T-helper 17 cell (primary cell): ENCODE measurements at regions not wholly inside any gene's neighbourhood (a gene's known extent, or its start where the extent isn't known, plus 50 kb on each side); places are given as distances from the start of the nearest gene placed in this dataset.
"Not testable (repeated sequence)": the region's sequence is repeated elsewhere in the genome, so short reads cannot be mapped to it uniquely, and the experiment has no call there.

ENCODE experiments used
- ATAC-seq: fragments of 150-1000 bp; cut with Tn5 transposase; 2 replicates; pipeline ENCODE4 v1.10.0; 2021; ENCODE audit warnings: mild to moderate bottlenecking, moderate library complexity
- DNase-seq, 3 donors: peaks; one replicate each; pipeline versions ENCODE4 v3.0.0 to v3.0.0-alpha.2; 2020 to 2021
- H3K9me3 ChIP-seq: one replicate; pipeline ENCODE4 v1.7.0; 2013; ENCODE audit warnings: low read length, mild to moderate bottlenecking; ENCODE audit not compliant: control insufficient read depth, poor library complexity, severe bottlenecking
- H3K27ac Mint-ChIP-seq: one replicate; pipeline ENCODE4 v1.8.0; 2022; ENCODE audit warnings: mild to moderate bottlenecking, moderate library complexity, mixed read lengths
- H3K27me3 Mint-ChIP-seq: one replicate; pipeline ENCODE4 v1.8.0; 2022; ENCODE audit warnings: mixed read lengths
- H3K36me3 Mint-ChIP-seq: one replicate; pipeline ENCODE4 v1.8.0; 2022; ENCODE audit warnings: low read depth, mixed read lengths
- H3K4me1 Mint-ChIP-seq: one replicate; pipeline ENCODE4 v1.8.0; 2022; ENCODE audit warnings: mild to moderate bottlenecking, mixed read lengths
- H3K4me3 Mint-ChIP-seq: one replicate; pipeline ENCODE4 v1.8.0; 2022; ENCODE audit warnings: mild to moderate bottlenecking, moderate library complexity, mixed read lengths

- Mint-ChIP-seq H3K4me3 (no peak overlapping the region), H3K27me3 (no peaks in the 10 kb centered on the region), H3K4me1 (no peaks in the 10 kb centered on the region), H3K36me3 (no peaks in the 10 kb centered on the region), H3K27ac (no peak overlapping the region)
- peaks cover 3% of the 10 kb centered on the region for H3K9me3 ChIP-seq
- DNase-seq (no peak), ATAC-seq (no peak)
Observed at GRCh38 chr13:81283062-81283461, 942.1 kb upstream of the SPRY2 start.

- no peak overlapping the region for H3K4me3 Mint-ChIP-seq
- no peaks in the 10 kb centered on the region for H3K27me3 Mint-ChIP-seq
- H3K4me1 Mint-ChIP-seq = no peaks in the 10 kb centered on the region
- no peaks in the 10 kb centered on the region for H3K9me3 ChIP-seq
- ATAC-seq (no peak), DNase-seq (no peak)
- no peak overlapping the region for H3K27ac Mint-ChIP-seq
- H3K36me3 Mint-ChIP-seq = no peaks in the 10 kb centered on the region
Observed at GRCh38 chr13:81275666-81276258, 934.8 kb upstream of the SPRY2 start.

- no peak overlapping the region for H3K4me3 Mint-ChIP-seq
- no peak overlapping the region for H3K27ac Mint-ChIP-seq
- ATAC-seq (no peak), DNase-seq (no peak)
- H3K36me3 Mint-ChIP-seq = no peaks in the 10 kb centered on the region
- H3K4me1 Mint-ChIP-seq = no peaks in the 10 kb centered on the region
- no peaks in the 10 kb centered on the region for H3K27me3 Mint-ChIP-seq
- H3K9me3 ChIP-seq = no peaks in the 10 kb centered on the region
Observed at GRCh38 chr13:81247711-81248110, 906.8 kb upstream of the SPRY2 start.

GRCh38 chr13:81246556-81246955 is 905.6 kb upstream of the SPRY2 start:
- Mint-ChIP-seq H3K36me3 (no peaks in the 10 kb centered on the region), H3K4me1 (no peaks in the 10 kb centered on the region), H3K27ac (no peak overlapping the region), H3K4me3 (no peak overlapping the region), H3K27me3 (no peaks in the 10 kb centered on the region)
- DNase-seq (no peak), ATAC-seq (no peak)
- no peaks in the 10 kb centered on the region for H3K9me3 ChIP-seq

GRCh38 chr13:81244011-81244410 is 903.1 kb upstream of the SPRY2 start:
- H3K9me3 ChIP-seq = no peaks in the 10 kb centered on the region
- no peaks in the 10 kb centered on the region for H3K4me1 Mint-ChIP-seq
- no peaks in the 10 kb centered on the region for H3K36me3 Mint-ChIP-seq
- H3K27me3 Mint-ChIP-seq = no peaks in the 10 kb centered on the region
- ATAC-seq (no peak), DNase-seq (no peak)
- H3K27ac Mint-ChIP-seq = no peak overlapping the region
- no peak overlapping the region for H3K4me3 Mint-ChIP-seq

- Mint-ChIP-seq H3K27me3 (no peaks in the 10 kb centered on the region), H3K4me1 (no peaks in the 10 kb centered on the region), H3K27ac (no peak overlapping the region), H3K36me3 (no peaks in the 10 kb centered on the region), H3K4me3 (no peak overlapping the region)
- H3K9me3 ChIP-seq = no peaks in the 10 kb centered on the region
- DNase-seq (no peak), ATAC-seq (no peak)
Observed at GRCh38 chr13:81230386-81230785, 889.5 kb upstream of the SPRY2 start.

- not testable (repeated sequence) for H3K4me1 Mint-ChIP-seq, H3K36me3 Mint-ChIP-seq, ATAC-seq, DNase-seq, H3K9me3 ChIP-seq, H3K27me3 Mint-ChIP-seq, H3K27ac Mint-ChIP-seq, H3K4me3 Mint-ChIP-seq
Observed at GRCh38 chr13:81226830-81227229, 885.9 kb upstream of the SPRY2 start.

GRCh38 chr13:81224209-81224833 is 883.4 kb upstream of the SPRY2 start:
- no peak for ATAC-seq
- Mint-ChIP-seq H3K36me3 (no peaks in the 10 kb centered on the region), H3K27me3 (no peaks in the 10 kb centered on the region), H3K4me3 (no peak overlapping the region), H3K27ac (no peak overlapping the region), H3K4me1 (no peaks in the 10 kb centered on the region)
- no peak for DNase-seq
- H3K9me3 ChIP-seq = no peaks in the 10 kb centered on the region

- Mint-ChIP-seq H3K27ac (no peak overlapping the region), H3K27me3 (no peaks in the 10 kb centered on the region), H3K36me3 (no peaks in the 10 kb centered on the region), H3K4me1 (no peaks in the 10 kb centered on the region), H3K4me3 (no peak overlapping the region)
- DNase-seq (no peak), ATAC-seq (no peak)
- H3K9me3 ChIP-seq = no peaks in the 10 kb centered on the region
Observed at GRCh38 chr13:81223778-81224177, 882.9 kb upstream of the SPRY2 start.

GRCh38 chr13:81211713-81212112 is 870.8 kb upstream of the SPRY2 start:
- no peaks in the 10 kb centered on the region for H3K9me3 ChIP-seq
- ATAC-seq = no peak
- Mint-ChIP-seq H3K36me3 (no peaks in the 10 kb centered on the region), H3K4me3 (no peak overlapping the region), H3K27me3 (no peaks in the 10 kb centered on the region), H3K27ac (no peak overlapping the region), H3K4me1 (no peaks in the 10 kb centered on the region)
- no peak for DNase-seq

GRCh38 chr13:81207636-81208035 is 866.7 kb upstream of the SPRY2 start:
- H3K27me3 Mint-ChIP-seq = no peaks in the 10 kb centered on the region
- H3K27ac Mint-ChIP-seq = no peak overlapping the region
- ATAC-seq (no peak), DNase-seq (no peak)
- H3K36me3 Mint-ChIP-seq = no peaks in the 10 kb centered on the region
- no peak overlapping the region for H3K4me3 Mint-ChIP-seq
- H3K4me1 Mint-ChIP-seq = no peaks in the 10 kb centered on the region
- H3K9me3 ChIP-seq = no peaks in the 10 kb centered on the region

- DNase-seq = no peak
- H3K9me3 ChIP-seq = no peaks in the 10 kb centered on the region
- Mint-ChIP-seq H3K27me3 (no peaks in the 10 kb centered on the region), H3K4me1 (no peaks in the 10 kb centered on the region), H3K4me3 (no peak overlapping the region), H3K36me3 (no peaks in the 10 kb centered on the region), H3K27ac (no peak overlapping the region)
- ATAC-seq = no peak
Observed at GRCh38 chr13:81207231-81207630, 866.3 kb upstream of the SPRY2 start.

- Mint-ChIP-seq H3K27me3 (no peaks in the 10 kb centered on the region), H3K36me3 (no peaks in the 10 kb centered on the region), H3K27ac (no peak overlapping the region), H3K4me3 (no peak overlapping the region), H3K4me1 (no peaks in the 10 kb centered on the region)
- H3K9me3 ChIP-seq = no peaks in the 10 kb centered on the region
- DNase-seq = no peak
- ATAC-seq = no peak
Observed at GRCh38 chr13:81203783-81204182, 862.9 kb upstream of the SPRY2 start.

GRCh38 chr13:81199956-81200355 is 859.0 kb upstream of the SPRY2 start:
- no peak for DNase-seq
- no peaks in the 10 kb centered on the region for H3K36me3 Mint-ChIP-seq
- no peaks in the 10 kb centered on the region for H3K9me3 ChIP-seq
- no peaks in the 10 kb centered on the region for H3K4me1 Mint-ChIP-seq
- H3K4me3 Mint-ChIP-seq = no peak overlapping the region
- H3K27ac Mint-ChIP-seq = no peak overlapping the region
- H3K27me3 Mint-ChIP-seq = no peaks in the 10 kb centered on the region
- no peak for ATAC-seq
